Central memory CD4-positive, alpha-beta T cell (primary cell): ENCODE measurements at regions not wholly inside any gene's neighbourhood (a gene's known extent, or its start where the extent isn't known, plus 50 kb on each side); places are given as distances from the start of the nearest gene placed in this dataset.
"Not testable (repeated sequence)": the region's sequence is repeated elsewhere in the genome, so short reads cannot be mapped to it uniquely, and the experiment has no call there.

Source experiments
- DNase-seq: peaks from one replicate; pipeline ENCODE4 v3.0.0; 2022

GRCh38 chr10:32217216-32217615 lies 129.7 kb downstream of the EPC1 start:
- DNase-seq, result no peak

- not testable (repeated sequence) for DNase-seq
Measured at GRCh38 chr10:32213838-32214237, 133.1 kb downstream of the EPC1 start.

- DNase-seq, result no peak
Measured at GRCh38 chr10:32211046-32211363, 136.0 kb downstream of the EPC1 start.

GRCh38 chr10:32210306-32211045 lies 136.5 kb downstream of the EPC1 start:
- DNase-seq, result no peak

GRCh38 chr10:32208005-32208404 lies 139.0 kb downstream of the EPC1 start:
- not testable (repeated sequence) for DNase-seq

GRCh38 chr10:32207544-32207943 lies 139.4 kb downstream of the EPC1 start:
- DNase-seq, result peak; percentile 44

GRCh38 chr10:32205670-32206069 lies 141.3 kb downstream of the EPC1 start:
- no peak for DNase-seq

GRCh38 chr10:32204606-32205005 lies 142.4 kb downstream of the EPC1 start:
- no peak for DNase-seq

GRCh38 chr10:32199714-32200394 lies 143.6 kb upstream of the KIF5B start:
- DNase-seq, result no peak

- DNase-seq, result no peak
Measured at GRCh38 chr10:32197423-32197822, 141.2 kb upstream of the KIF5B start.

- DNase-seq, result peak; percentile 21
Measured at GRCh38 chr10:32190890-32191491, 134.8 kb upstream of the KIF5B start.

- no peak for DNase-seq
Measured at GRCh38 chr10:32189400-32190084, 133.3 kb upstream of the KIF5B start.

- DNase-seq, result not testable (repeated sequence)
Measured at GRCh38 chr10:32188601-32189000, 132.4 kb upstream of the KIF5B start.

- DNase-seq, result no peak
Measured at GRCh38 chr10:32187686-32188085, 131.5 kb upstream of the KIF5B start.

GRCh38 chr10:32183652-32184051 lies 127.4 kb upstream of the KIF5B start:
- DNase-seq, result not testable (repeated sequence)

GRCh38 chr10:32182476-32182875 lies 126.3 kb upstream of the KIF5B start:
- no peak for DNase-seq

- DNase-seq, result no peak
Measured at GRCh38 chr10:32180390-32181280, 124.4 kb upstream of the KIF5B start.

GRCh38 chr10:32179836-32180235 lies 123.6 kb upstream of the KIF5B start:
- DNase-seq, result no peak

GRCh38 chr10:32177594-32177993 lies 121.4 kb upstream of the KIF5B start:
- DNase-seq, result not testable (repeated sequence)

- no peak for DNase-seq
Measured at GRCh38 chr10:32175629-32176028, 119.4 kb upstream of the KIF5B start.

- DNase-seq, result no peak
Measured at GRCh38 chr10:32174349-32174893, 118.2 kb upstream of the KIF5B start.

- DNase-seq, result no peak
Measured at GRCh38 chr10:32171204-32171603, 115.0 kb upstream of the KIF5B start.
